Keratinocyte (primary cell): ENCODE measurements at regions not wholly inside any gene's neighbourhood (a gene's known extent, or its start where the extent isn't known, plus 50 kb on each side); places are given as distances from the start of the nearest gene placed in this dataset.

Experiments
- DNase-seq: peaks from one replicate; pipeline ENCODE4 v3.0.0-alpha.2; 2011; ENCODE audit warnings: low read depth, missing footprints, low spot score
- FAIRE-seq: peaks from 2 replicates; lab custom pipeline; 2011; peaks lifted over from hg19 to GRCh38; lab: Jason Lieb, UNC
- H2AFZ ChIP-seq: 2 replicates; pipeline ENCODE4 v1.6.0; 2012; ENCODE audit warnings: low read length, control low read depth, inconsistent platforms; ENCODE audit not compliant: control insufficient read depth
- H3K27ac ChIP-seq: 2 replicates; pipeline ENCODE4 v1.5.1; 2011; ENCODE audit warnings: low read length; ENCODE audit not compliant: control insufficient read depth, insufficient read depth
- H3K27me3 ChIP-seq: 3 replicates; pipeline ENCODE4 v1.6.0; 2011; ENCODE audit warnings: low read length; ENCODE audit not compliant: control insufficient read depth, insufficient read depth; ENCODE audit errors: extremely low read depth
- H3K36me3 ChIP-seq, 2 experiments: 2 replicates in 1 of 2; 3 replicates in 1 of 2; pipeline ENCODE4 v1.5.1; 2011; ENCODE audit warnings: low read length in 2 of 2, mild to moderate bottlenecking in 1 of 2; ENCODE audit not compliant: control insufficient read depth in 2 of 2, insufficient read depth in 2 of 2; ENCODE audit errors: extremely low read depth in 1 of 2
- H3K4me1 ChIP-seq: 3 replicates; pipeline ENCODE4 v1.5.1; 2011; ENCODE audit warnings: low read length; ENCODE audit not compliant: control insufficient read depth, insufficient read depth; ENCODE audit errors: extremely low read depth
- H3K4me2 ChIP-seq: 3 replicates; pipeline ENCODE4 v1.6.0; 2011; ENCODE audit warnings: low read depth, low read length; ENCODE audit not compliant: control insufficient read depth, insufficient read depth; ENCODE audit errors: extremely low read depth
- H3K4me3 ChIP-seq, 3 experiments: fragments of 200-600 bp in 1 of 3; sonication (generic) in 1 of 3; 2 replicates in 2 of 3; 3 replicates in 1 of 3; pipeline ENCODE4 v1.5.1; 2011 to 2016; ENCODE audit warnings: low read length in 3 of 3, mild to moderate bottlenecking in 3 of 3, control low read depth in 2 of 3, inconsistent platforms in 1 of 3, low read depth in 1 of 3, mixed read lengths in 1 of 3, mixed run types in 1 of 3, moderate library complexity in 1 of 3; ENCODE audit not compliant: control insufficient read depth in 2 of 3, insufficient read depth in 2 of 3; ENCODE audit errors: extremely low read depth in 1 of 3
- H3K79me2 ChIP-seq: 2 replicates; pipeline ENCODE4 v1.6.0; 2012; ENCODE audit warnings: low read length; ENCODE audit not compliant: control insufficient read depth, insufficient read depth
- H3K9ac ChIP-seq: 3 replicates; pipeline ENCODE4 v1.6.0; 2011; ENCODE audit warnings: low read length; ENCODE audit not compliant: control insufficient read depth, insufficient read depth; ENCODE audit errors: extremely low read depth
- H3K9me1 ChIP-seq: 3 replicates; pipeline ENCODE4 v1.6.0; 2011; ENCODE audit warnings: low read length; ENCODE audit not compliant: control insufficient read depth, insufficient read depth; ENCODE audit errors: extremely low read depth
- H3K9me3 ChIP-seq: 2 replicates; pipeline ENCODE4 v1.5.1; 2012; ENCODE audit warnings: low read depth, low read length; ENCODE audit not compliant: control insufficient read depth
- H4K20me1 ChIP-seq: 3 replicates; pipeline ENCODE4 v1.6.0; 2011; ENCODE audit warnings: low read length; ENCODE audit not compliant: control insufficient read depth, insufficient read depth; ENCODE audit errors: extremely low read depth
- CTCF ChIP-seq, 3 experiments: IDR thresholded peaks in 1 of 3; conservative IDR thresholded peaks in 1 of 3; optimal IDR thresholded peaks in 1 of 3; 2 replicates in 2 of 3; 3 replicates in 1 of 3; pipeline versions ENCODE3 to v1.5.1; 2011; ENCODE audit warnings: low read length in 3 of 3, mild to moderate bottlenecking in 3 of 3, moderate library complexity in 2 of 3, control low read depth in 1 of 3, inconsistent platforms in 1 of 3; ENCODE audit not compliant: insufficient read depth in 2 of 3; ENCODE audit errors: extremely low read depth in 1 of 3
- EZH2 ChIP-seq: IDR thresholded peaks from one replicate; pipeline ENCODE4 v1.6.1; 2012; ENCODE audit warnings: inconsistent platforms, mild to moderate bottlenecking, low read length, moderate library complexity
- dilution Hi-C: fragments of 300-500 bp; cut with MboI; formaldehyde crosslinking; loops from one replicate; pipeline ENCODE4 v1.7.0; 2020; ENCODE audit warnings: low sequenced_read_pairs; ENCODE audit not compliant: extremely low pct_ligation_motif_present

DNA sequence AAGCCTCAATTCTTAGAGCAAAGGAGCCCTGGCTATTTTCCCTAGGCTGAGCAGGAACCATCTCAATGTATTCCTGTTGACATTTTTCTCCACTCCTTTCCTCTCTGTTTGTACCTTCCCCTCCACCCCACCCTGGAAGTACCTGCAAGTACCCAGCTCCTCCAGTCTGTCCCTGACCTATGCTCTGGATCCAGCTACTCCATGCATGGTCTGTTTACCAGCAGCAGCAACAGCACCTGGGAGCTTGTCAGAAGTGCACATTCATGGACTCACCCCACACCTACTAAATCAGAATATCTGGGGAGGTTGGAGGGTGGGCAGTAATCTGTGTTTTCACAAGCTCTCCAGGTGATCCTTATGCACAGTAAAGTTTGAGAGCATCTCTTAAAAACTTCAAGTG lies 240.7 kb upstream of the UMPS start:
- no peaks in the 10 kb centered on the region for H3K79me2 ChIP-seq
- no peaks in the 10 kb centered on the region for H3K9me1 ChIP-seq

GRCh38 chr3:124491098-124491497 lies 239.2 kb upstream of the UMPS start:
- H3K79me2 ChIP-seq = no peaks in the 10 kb centered on the region
- no peak for TF ChIP-seq CTCF (optimal IDR thresholded peaks at IDR 0.05 in 1 of 3, IDR thresholded peaks at IDR 0.05 in 1 of 3, conservative IDR thresholded peaks at IDR 0.05 in 1 of 3; ENCODE audit: extremely low read depth in 1 of 3, insufficient read depth in 2 of 3, low read length in 3 of 3)
- no peak for TF ChIP-seq EZH2
- H3K9ac ChIP-seq = no peak overlapping the region
- peaks cover 12% of the 10 kb centered on the region for H3K4me1 ChIP-seq
- H3K9me1 ChIP-seq = no peaks in the 10 kb centered on the region
- no peaks in the 10 kb centered on the region for H3K9me3 ChIP-seq
- H2AFZ ChIP-seq = no peak overlapping the region
- H3K4me2 ChIP-seq = no peak overlapping the region
- DNase-seq (no peak), FAIRE-seq (no peak)
- no peaks in the 10 kb centered on the region for H3K36me3 ChIP-seq
- H4K20me1 ChIP-seq = no peaks in the 10 kb centered on the region
- no peaks in the 10 kb centered on the region for H3K27me3 ChIP-seq
- dilution Hi-C loops = no loop called here
- no peak overlapping the region for H3K27ac ChIP-seq
- H3K4me3 ChIP-seq = no peak overlapping the region

More for the DNA sequence above, 240.7 kb upstream of the UMPS start:
- Histone ChIP-seq H3K27ac (no peak overlapping the region), H3K36me3 (no peaks in the 10 kb centered on the region), H3K4me3 (no peak overlapping the region), H4K20me1 (no peaks in the 10 kb centered on the region), H3K9ac (no peak overlapping the region), H2AFZ (no peak overlapping the region), H3K27me3 (no peaks in the 10 kb centered on the region), H3K4me1 (peaks cover 12% of the 10 kb centered on the region), H3K4me2 (no peak overlapping the region), H3K9me3 (no peaks in the 10 kb centered on the region)
- TF ChIP-seq CTCF (optimal IDR thresholded peaks at IDR 0.05 in 1 of 3, IDR thresholded peaks at IDR 0.05 in 1 of 3, conservative IDR thresholded peaks at IDR 0.05 in 1 of 3; ENCODE audit: extremely low read depth in 1 of 3, insufficient read depth in 2 of 3, low read length in 3 of 3) (no peak), EZH2 (no peak)
- FAIRE-seq = no peak
- DNase-seq = no peak
- dilution Hi-C loops = no loop called here
